ENCODE measurements at regions not wholly inside any gene's neighbourhood (a gene's known extent, or its start where the extent isn't known, plus 50 kb on each side); places are given as distances from the start of the nearest gene placed in this dataset.

DNA sequence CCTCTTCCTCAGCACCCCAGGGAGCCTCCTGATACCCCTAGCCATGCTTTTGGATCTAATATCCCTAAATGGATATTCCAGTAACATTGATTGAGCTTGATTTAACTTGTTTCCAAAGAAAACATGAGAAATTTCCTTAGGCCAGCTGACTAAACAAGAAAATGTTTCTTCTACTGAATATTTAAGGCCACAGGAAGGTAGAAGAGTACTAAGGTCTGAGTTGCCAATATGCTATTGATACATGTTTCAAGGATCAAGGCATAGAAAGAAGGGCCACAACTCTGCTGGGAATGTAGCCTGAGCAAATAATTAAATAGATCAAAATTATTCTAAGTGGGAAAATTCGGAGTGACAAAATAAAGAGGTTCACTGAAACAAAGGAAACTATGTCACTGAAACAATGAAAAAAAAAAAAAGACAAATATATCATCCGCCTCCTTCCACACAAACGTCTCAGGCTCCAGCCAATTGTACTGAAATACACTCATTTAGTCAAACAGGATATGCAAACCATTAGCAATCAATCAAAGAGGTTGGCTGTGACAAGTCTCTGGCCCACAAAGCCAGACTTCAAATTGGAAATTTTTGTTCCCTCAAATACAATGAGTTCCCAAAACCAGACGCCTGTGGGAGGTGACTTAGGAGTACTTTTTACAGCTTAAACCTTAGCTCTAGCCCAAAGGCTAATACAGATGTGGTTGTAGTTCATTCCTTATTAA lies 396.2 kb downstream of the HTR7 start:
- TF ChIP-seq, protein P1, sequence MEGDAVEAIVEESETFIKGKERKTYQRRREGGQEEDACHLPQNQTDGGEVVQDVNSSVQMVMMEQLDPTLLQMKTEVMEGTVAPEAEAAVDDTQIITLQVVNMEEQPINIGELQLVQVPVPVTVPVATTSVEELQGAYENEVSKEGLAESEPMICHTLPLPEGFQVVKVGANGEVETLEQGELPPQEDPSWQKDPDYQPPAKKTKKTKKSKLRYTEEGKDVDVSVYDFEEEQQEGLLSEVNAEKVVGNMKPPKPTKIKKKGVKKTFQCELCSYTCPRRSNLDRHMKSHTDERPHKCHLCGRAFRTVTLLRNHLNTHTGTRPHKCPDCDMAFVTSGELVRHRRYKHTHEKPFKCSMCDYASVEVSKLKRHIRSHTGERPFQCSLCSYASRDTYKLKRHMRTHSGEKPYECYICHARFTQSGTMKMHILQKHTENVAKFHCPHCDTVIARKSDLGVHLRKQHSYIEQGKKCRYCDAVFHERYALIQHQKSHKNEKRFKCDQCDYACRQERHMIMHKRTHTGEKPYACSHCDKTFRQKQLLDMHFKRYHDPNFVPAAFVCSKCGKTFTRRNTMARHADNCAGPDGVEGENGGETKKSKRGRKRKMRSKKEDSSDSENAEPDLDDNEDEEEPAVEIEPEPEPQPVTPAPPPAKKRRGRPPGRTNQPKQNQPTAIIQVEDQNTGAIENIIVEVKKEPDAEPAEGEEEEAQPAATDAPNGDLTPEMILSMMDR (IDR thresholded peaks at IDR 0.05; ENCODE audit: low read depth, low read length) = no peak
- no peak overlapping the region for H3K4me3 ChIP-seq (replicated peaks in 1 of 2; ENCODE audit: low read depth in 2 of 2, low read length in 2 of 2)
- DNase-seq (ENCODE audit: low read depth in 2 of 2) = no peak

DNA sequence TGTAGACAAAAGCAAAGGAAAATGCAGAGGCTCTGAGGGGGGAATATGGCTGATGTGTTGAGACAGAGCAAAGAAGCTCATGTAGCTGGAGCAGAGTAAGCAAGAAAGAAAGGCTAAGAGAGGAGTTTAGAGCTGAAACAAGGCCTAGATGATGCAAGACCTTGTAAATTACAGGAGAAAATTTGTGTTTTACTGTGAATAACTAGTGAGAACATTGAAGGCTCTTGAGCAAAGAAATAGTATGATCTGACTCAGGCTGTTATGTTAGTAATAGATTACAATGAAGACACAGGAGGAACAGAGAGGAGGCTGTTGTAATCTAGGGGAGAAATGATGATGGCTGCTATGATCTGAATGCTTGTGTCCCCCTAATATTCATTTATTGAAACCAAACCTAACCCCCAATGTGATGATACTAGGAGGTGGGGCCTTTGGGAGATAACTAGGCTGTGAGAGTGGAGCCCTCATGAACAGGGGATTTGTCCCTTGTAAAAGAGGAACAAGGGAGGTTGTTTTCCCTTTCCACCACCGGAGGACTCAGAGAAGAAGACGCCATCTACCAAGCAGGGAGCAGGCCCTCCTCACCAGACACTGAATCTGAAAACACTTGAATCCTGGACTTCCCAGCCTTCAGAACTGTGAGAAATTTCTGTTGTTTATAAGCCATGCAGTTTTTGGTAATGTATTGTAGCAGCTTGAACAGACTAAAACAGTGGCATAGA lies 394.9 kb downstream of the HTR7 start:
- TF ChIP-seq, protein P1 (IDR thresholded peaks at IDR 0.05; ENCODE audit: low read depth, low read length) = no peak
- H3K4me3 ChIP-seq (replicated peaks in 1 of 2; ENCODE audit: low read depth in 2 of 2, low read length in 2 of 2) = no peak overlapping the region
- peak in 1 of 2 donors; percentile 38 for DNase-seq (ENCODE audit: low read depth in 2 of 2)

DNA sequence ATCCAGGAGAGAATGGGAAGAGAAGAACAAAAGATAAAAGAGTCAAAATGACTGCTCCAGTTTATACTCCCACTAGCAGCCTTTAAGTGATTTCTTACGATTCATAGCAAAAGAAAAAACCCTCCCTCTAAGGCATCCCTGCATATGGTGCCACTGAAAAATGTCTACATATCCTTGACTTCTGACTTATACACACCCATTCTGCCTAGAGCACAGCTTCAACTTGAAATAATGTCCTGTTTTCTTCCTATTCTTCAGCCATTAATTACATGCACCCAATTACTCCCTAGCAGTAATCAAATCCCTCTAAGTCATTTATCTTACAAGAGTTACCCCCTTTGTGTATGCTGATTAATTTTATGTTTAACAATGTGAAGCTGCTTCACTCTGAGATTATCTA lies 393.5 kb downstream of the HTR7 start:
- no peak overlapping the region for H3K4me3 ChIP-seq (replicated peaks in 1 of 2; ENCODE audit: low read depth in 2 of 2, low read length in 2 of 2)
- DNase-seq (ENCODE audit: low read depth in 2 of 2) = no peak
- TF ChIP-seq, protein P1 (IDR thresholded peaks at IDR 0.05; ENCODE audit: low read depth, low read length) = no peak

DNA sequence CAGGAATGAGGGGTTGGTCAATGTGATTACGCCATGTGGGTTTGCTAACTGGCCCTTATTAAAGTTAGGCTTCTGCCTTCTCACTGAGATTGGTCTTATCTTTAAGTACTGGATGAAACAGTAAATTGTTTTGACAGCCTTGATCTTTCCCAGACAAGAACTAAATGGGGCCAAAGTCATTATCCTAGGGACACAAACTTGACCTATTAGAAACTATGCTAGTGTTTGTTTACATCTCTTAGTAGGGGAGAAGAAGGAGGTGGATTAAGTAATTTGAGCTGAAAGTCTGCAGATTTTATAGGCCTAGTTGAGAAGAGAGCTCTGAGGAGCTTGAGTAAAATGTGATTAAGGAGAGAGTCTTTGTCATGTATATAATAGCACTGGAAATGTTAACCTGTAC lies 386.9 kb downstream of the HTR7 start:
- TF ChIP-seq, protein P1 (IDR thresholded peaks at IDR 0.05; ENCODE audit: low read depth, low read length) = no peak
- DNase-seq (ENCODE audit: low read depth in 2 of 2) = peak in 1 of 2 donors; percentile 39
- no peak overlapping the region for H3K4me3 ChIP-seq (replicated peaks in 1 of 2; ENCODE audit: low read depth in 2 of 2, low read length in 2 of 2)

DNA sequence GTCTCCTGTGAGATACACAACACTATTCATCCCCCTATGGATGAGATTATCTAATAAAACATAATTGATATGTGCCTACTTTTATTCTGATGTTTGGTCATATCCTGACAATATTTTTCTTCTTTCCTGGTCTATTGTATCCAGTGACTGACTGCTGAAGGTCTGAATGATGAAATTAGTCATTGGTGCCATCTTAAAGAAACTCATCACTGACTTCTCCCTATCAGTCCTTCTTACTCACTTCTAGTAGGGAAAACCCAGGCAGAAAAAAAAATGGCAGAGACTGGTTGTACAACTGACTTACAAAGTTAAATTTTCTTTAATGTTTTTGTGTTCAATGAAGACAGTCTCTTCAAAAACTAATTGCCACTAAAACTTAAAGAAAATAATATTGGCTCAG lies 377.4 kb downstream of the HTR7 start:
- no peak for DNase-seq (ENCODE audit: low read depth in 2 of 2)
- H3K4me3 ChIP-seq (replicated peaks in 1 of 2; ENCODE audit: low read depth in 2 of 2, low read length in 2 of 2) = no peak overlapping the region
- TF ChIP-seq, protein P1 (IDR thresholded peaks at IDR 0.05; ENCODE audit: low read depth, low read length) = no peak

DNA sequence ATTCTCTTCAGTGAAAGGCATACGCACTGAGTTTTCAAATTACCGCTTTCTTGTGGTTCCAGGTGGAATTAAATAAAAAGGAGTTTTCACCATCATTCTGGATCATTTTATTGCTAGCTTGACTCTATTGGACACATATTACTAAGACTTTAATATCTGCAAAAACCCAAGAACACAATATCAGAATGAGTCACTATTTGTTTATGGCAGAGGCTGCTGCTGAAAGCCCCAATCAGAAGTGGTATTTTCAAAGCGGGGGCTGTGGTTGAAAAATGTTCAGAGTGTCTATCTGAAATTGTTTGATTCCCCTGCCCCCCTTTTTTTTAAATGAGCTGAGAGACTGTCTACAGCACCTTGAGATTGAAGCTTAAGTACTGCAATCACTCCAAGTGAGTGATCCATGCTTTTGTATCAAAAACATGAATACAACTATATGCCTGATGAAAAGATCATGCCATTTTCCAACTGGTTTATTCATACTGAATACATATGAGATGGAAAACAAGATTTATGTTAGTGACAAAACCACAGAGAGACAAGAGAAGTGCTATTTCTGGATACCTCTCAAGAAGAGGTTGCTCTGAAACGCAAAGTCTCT lies 376.4 kb downstream of the HTR7 start:
- DNase-seq (ENCODE audit: low read depth in 2 of 2) = peak in 1 of 2 donors; percentile 12
- H3K4me3 ChIP-seq (replicated peaks in 1 of 2; ENCODE audit: low read depth in 2 of 2, low read length in 2 of 2) = no peak overlapping the region
- TF ChIP-seq, protein P1 (IDR thresholded peaks at IDR 0.05; ENCODE audit: low read depth, low read length) = no peak
